Tibial nerve (tissue), 4 donors: ENCODE measurements at regions not wholly inside any gene's neighbourhood (a gene's known extent, or its start where the extent isn't known, plus 50 kb on each side); places are given as distances from the start of the nearest gene placed in this dataset.

Experiments
- DNase-seq, 2 donors: peaks; one replicate each; pipeline ENCODE4 v3.0.0-alpha.2; 2019; ENCODE audit warnings: low spot score in 2 of 2
- H3K27ac ChIP-seq, 4 donors: fragments of 200-600 bp; sonication (generic) in 3 of 4; one replicate each; pipeline ENCODE4 v1.5.1; 2017 to 2019; ENCODE audit warnings: mild to moderate bottlenecking in 1 of 4
- H3K27me3 ChIP-seq, 2 donors: fragments of 200-600 bp; sonication (generic) in 1 of 2; one replicate each; pipeline versions ENCODE4 v1.5.1 to v1.6.0; 2017 to 2019
- H3K36me3 ChIP-seq, 3 donors: fragments of 200-600 bp; sonication (generic); one replicate each; pipeline ENCODE4 v1.5.1; 2018 to 2019
- H3K4me1 ChIP-seq, 4 donors: fragments of 200-600 bp; sonication (generic) in 3 of 4; one replicate each; pipeline ENCODE4 v1.5.1; 2017 to 2019
- H3K4me3 ChIP-seq, 4 donors: fragments of 200-600 bp; sonication (generic) in 3 of 4; one replicate each; pipeline ENCODE4 v1.5.1; 2017 to 2019; ENCODE audit warnings: mild to moderate bottlenecking in 1 of 4, moderate library complexity in 1 of 4
- H3K9me3 ChIP-seq, 4 donors: fragments of 200-600 bp; sonication (generic) in 3 of 4; one replicate each; pipeline ENCODE4 v1.5.1; 2017 to 2019
- CTCF ChIP-seq, 5 experiments: fragments of 200-600 bp in 3 of 5; fragments of 450-650 bp in 2 of 5; sonication (generic) in 3 of 5; IDR thresholded peaks; one replicate each; pipeline ENCODE4 v1.5.1; 2016 to 2019; ENCODE audit warnings: antibody characterized with exemption in 5 of 5, mild to moderate bottlenecking in 3 of 5, moderate library complexity in 2 of 5
- EP300 ChIP-seq, 2 donors: sonication (generic); formaldehyde crosslinking; IDR thresholded peaks; one replicate each; pipeline ENCODE4 v1.6.1; 2017; ENCODE audit warnings: antibody characterized with exemption in 2 of 2, mild to moderate bottlenecking in 1 of 2
- POLR2A ChIP-seq, 2 donors: fragments of 450-650 bp; IDR thresholded peaks; one replicate each; pipeline ENCODE4 v1.6.1; 2017; ENCODE audit warnings: antibody characterized with exemption in 2 of 2, mild to moderate bottlenecking in 2 of 2, moderate library complexity in 2 of 2
- WGBS, 2 donors: methylation state at CpG; one replicate each; pipeline ENCODE4 v1.1.5; 2018; 5-methylcytosine and 5-hydroxymethylcytosine counted together

DNA sequence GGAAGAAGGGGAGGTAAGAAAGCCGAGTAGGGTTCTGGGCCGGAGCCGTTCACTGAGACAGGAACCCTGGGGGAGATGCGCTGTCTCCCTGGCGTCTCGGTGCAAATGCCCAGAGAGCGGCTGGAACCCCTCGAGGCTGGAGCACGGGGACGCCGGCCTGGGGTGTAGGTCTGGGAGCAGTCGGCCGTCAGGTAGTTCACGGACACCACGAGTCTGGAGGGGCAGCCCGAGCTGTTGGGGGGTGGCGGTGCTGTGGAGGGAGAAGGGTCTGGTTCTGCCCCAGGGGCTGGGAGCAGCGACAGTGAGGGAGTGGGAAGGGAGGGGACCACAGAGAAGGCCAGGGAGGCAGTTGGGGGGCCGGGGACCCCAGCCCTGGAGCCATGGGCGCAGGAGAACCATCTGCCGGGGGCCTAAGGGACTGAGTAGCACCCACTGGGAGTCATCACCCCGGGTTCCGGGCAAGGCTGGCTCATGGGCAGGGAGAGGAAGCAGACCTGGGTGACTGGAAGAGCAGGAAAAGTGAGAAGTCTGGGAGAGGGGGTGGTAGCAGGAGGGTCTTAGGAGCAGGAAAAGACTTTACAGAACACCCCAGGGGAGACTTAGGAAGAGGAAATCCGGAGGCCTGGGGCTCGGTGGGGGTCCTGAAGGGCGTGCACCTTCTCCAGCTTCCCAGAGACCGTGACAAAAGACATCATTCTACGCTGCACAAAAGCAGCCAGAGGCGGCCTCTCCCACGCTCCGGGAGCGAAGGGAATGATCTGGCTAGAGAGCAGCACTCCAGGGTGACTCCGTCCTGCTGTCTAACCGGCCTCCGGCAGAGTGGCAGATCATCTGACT, 173.1 kb upstream of the SOX1 start:
- H3K27ac ChIP-seq: peak overlapping the region in 2 of 4 donors; percentile 25 to 80
- WGBS, 2 donors: 7 to 15% methylated on average over 35 of the region's 35 CpGs
- peaks cover 0 to 7% (median 2%) of the 10 kb centered on the region in 4 donors for H3K9me3 ChIP-seq
- DNase-seq: no peak
- no peaks in the 10 kb centered on the region for H3K36me3 ChIP-seq
- TF ChIP-seq POLR2A (IDR thresholded peaks at IDR 0.05) (no peak), EP300 (IDR thresholded peaks at IDR 0.05) (no peak), CTCF (IDR thresholded peaks at IDR 0.05) (no peak)
- peaks cover 0 to 7% (median 3%) of the 10 kb centered on the region in 4 donors for H3K4me1 ChIP-seq
- H3K4me3 ChIP-seq: peak overlapping the region; percentile 10 to 48 (median 28)
- peaks cover 0 to 8% of the 10 kb centered on the region in 2 donors for H3K27me3 ChIP-seq

- Histone ChIP-seq H3K27me3 (peaks cover 0 to 8% of the 10 kb centered on the region in 2 donors), H3K36me3 (no peaks in the 10 kb centered on the region), H3K27ac (no peak overlapping the region), H3K4me1 (peaks cover 0 to 19% (median 6%) of the 10 kb centered on the region in 4 donors), H3K4me3 (no peak overlapping the region), H3K9me3 (peaks cover 0 to 5% (median under 1%) of the 10 kb centered on the region in 4 donors)
- WGBS, 2 donors: 52 to 55% methylated on average over 28 of the region's 28 CpGs
- TF ChIP-seq CTCF (IDR thresholded peaks at IDR 0.05) (no peak), EP300 (IDR thresholded peaks at IDR 0.05) (no peak), POLR2A (IDR thresholded peaks at IDR 0.05) (no peak)
- DNase-seq: no peak
These were observed 170.8 kb upstream of the SOX1 start for GRCh38 chr13:111895896-111896821.

GRCh38 chr13:111897178-111897845, 169.6 kb upstream of the SOX1 start:
- no peak for DNase-seq
- TF ChIP-seq CTCF (IDR thresholded peaks at IDR 0.05): no peak
- TF ChIP-seq EP300 (IDR thresholded peaks at IDR 0.05): no peak
- no peak for TF ChIP-seq POLR2A (IDR thresholded peaks at IDR 0.05)
- 70 to 73% methylated on average over 13 to 19 of the region's 19 CpGs for whole genome bisulfite sequencing, 2 donors

GRCh38 chr13:111897846-111898215, 169.1 kb upstream of the SOX1 start:
- DNase-seq: no peak
- peaks cover 0 to 21% (median 6%) of the 10 kb centered on the region in 4 donors for H3K4me1 ChIP-seq
- 80 to 88% methylated on average over 9 of the region's 9 CpGs for WGBS, 2 donors
- H3K27ac ChIP-seq: no peak overlapping the region
- no peaks in the 10 kb centered on the region for H3K36me3 ChIP-seq
- TF ChIP-seq POLR2A (IDR thresholded peaks at IDR 0.05) (no peak), EP300 (IDR thresholded peaks at IDR 0.05) (no peak), CTCF (IDR thresholded peaks at IDR 0.05) (no peak)
- peaks cover 0 to 8% of the 10 kb centered on the region in 2 donors for H3K27me3 ChIP-seq
- no peaks in the 10 kb centered on the region for H3K9me3 ChIP-seq
- H3K4me3 ChIP-seq: no peak overlapping the region

More at GRCh38 chr13:111897178-111897845, 169.6 kb upstream of the SOX1 start:
- H3K9me3 ChIP-seq: no peaks in the 10 kb centered on the region
- no peaks in the 10 kb centered on the region for H3K36me3 ChIP-seq
- peaks cover 0 to 8% of the 10 kb centered on the region in 2 donors for H3K27me3 ChIP-seq
- H3K4me3 ChIP-seq: no peak overlapping the region
- no peak overlapping the region for H3K27ac ChIP-seq
- H3K4me1 ChIP-seq: peaks cover 0 to 21% (median 6%) of the 10 kb centered on the region in 4 donors
